ENCODE measurements at regions not wholly inside any gene's neighbourhood (a gene's known extent, or its start where the extent isn't known, plus 50 kb on each side); places are given as distances from the start of the nearest gene placed in this dataset.

GRCh38 chr9:3730511-3730922 lies 204.7 kb upstream of the RFX3 start:
- no peak for TF ChIP-seq CTCF (IDR thresholded peaks at IDR 0.05)
- no peak for TF ChIP-seq POLR2A (IDR thresholded peaks at IDR 0.05)

Measured in breast epithelium (tissue), 3 donors.